ENCODE measurements at regions not wholly inside any gene's neighbourhood (a gene's known extent, or its start where the extent isn't known, plus 50 kb on each side); places are given as distances from the start of the nearest gene placed in this dataset.

- DNase-seq (ENCODE audit: low spot score), result no peak
- no peak for ATAC-seq (ENCODE audit: low FRiP score)
- TF ChIP-seq CTCF (IDR thresholded peaks at IDR 0.05), result no peak
Measured at GRCh38 chr5:126355940-126356339, 67.3 kb upstream of the GRAMD2B start.

- TF ChIP-seq CTCF (IDR thresholded peaks at IDR 0.05), result no peak
- no peak for DNase-seq (ENCODE audit: low spot score)
- no peak for ATAC-seq (ENCODE audit: low FRiP score)
Measured at GRCh38 chr5:126357585-126358342, 65.4 kb upstream of the GRAMD2B start.

- ATAC-seq (ENCODE audit: low FRiP score) (no peak), DNase-seq (ENCODE audit: low spot score) (no peak)
- TF ChIP-seq CTCF (IDR thresholded peaks at IDR 0.05), result no peak
Measured at GRCh38 chr5:126358525-126358924, 64.7 kb upstream of the GRAMD2B start.

- no peak for TF ChIP-seq CTCF (IDR thresholded peaks at IDR 0.05)
- ATAC-seq (ENCODE audit: low FRiP score), result no peak
- DNase-seq (ENCODE audit: low spot score), result no peak
Measured at GRCh38 chr5:126359884-126360283, 63.3 kb upstream of the GRAMD2B start.

- TF ChIP-seq CTCF (IDR thresholded peaks at IDR 0.05), result no peak
- no peak for ATAC-seq (ENCODE audit: low FRiP score)
- DNase-seq (ENCODE audit: low spot score), result no peak
Measured at GRCh38 chr5:126360467-126360866, 62.7 kb upstream of the GRAMD2B start.

- no peak for TF ChIP-seq CTCF (IDR thresholded peaks at IDR 0.05)
- ATAC-seq (ENCODE audit: low FRiP score), result no peak
Measured at GRCh38 chr5:126363658-126364057, 59.6 kb upstream of the GRAMD2B start.

GRCh38 chr5:126364206-126364902 lies 58.9 kb upstream of the GRAMD2B start:
- DNase-seq (ENCODE audit: low spot score), result no peak
- no peak for ATAC-seq (ENCODE audit: low FRiP score)

More at GRCh38 chr5:126363658-126364057, 59.6 kb upstream of the GRAMD2B start:
- DNase-seq (ENCODE audit: low spot score), result no peak

More at GRCh38 chr5:126364206-126364902, 58.9 kb upstream of the GRAMD2B start:
- no peak for TF ChIP-seq CTCF (IDR thresholded peaks at IDR 0.05)

Measured in omental fat pad (tissue), 3 donors.